ENCODE measurements at regions not wholly inside any gene's neighbourhood (a gene's known extent, or its start where the extent isn't known, plus 50 kb on each side); places are given as distances from the start of the nearest gene placed in this dataset.
"Not testable (repeated sequence)": the region's sequence is repeated elsewhere in the genome, so short reads cannot be mapped to it uniquely, and the experiment has no call there.

DNA sequence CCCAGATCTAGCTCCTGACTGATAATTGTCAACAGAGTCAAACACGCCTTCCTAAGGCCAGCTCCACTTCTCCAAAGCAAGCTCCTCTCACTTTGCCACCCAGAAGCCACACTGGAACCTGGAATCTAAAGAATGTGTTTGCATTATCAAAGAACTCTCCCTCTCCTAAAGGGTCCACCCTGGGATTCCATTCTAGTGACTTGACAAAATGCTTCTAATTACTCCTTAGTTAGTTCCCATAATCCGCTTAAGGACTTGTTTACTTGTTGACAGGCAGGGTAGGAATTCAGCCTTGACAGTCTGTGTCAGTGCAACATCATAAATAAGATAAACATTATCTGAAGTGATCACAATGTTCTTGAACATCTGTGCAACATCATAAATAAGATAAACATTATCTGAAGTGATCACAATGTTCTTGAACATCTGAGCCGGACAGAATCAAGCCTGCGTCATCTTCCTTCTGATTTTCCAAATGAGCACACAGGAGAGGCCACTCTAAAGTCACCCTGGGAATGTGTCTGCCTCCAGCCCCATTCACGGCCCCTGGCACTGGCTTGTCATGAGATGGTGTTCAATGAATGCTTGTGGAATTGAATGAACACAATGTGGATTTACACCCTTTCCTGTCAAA lies 512.1 kb downstream of the IRS2 start:
- DNase-seq (ENCODE audit: low read depth), result no peak

DNA sequence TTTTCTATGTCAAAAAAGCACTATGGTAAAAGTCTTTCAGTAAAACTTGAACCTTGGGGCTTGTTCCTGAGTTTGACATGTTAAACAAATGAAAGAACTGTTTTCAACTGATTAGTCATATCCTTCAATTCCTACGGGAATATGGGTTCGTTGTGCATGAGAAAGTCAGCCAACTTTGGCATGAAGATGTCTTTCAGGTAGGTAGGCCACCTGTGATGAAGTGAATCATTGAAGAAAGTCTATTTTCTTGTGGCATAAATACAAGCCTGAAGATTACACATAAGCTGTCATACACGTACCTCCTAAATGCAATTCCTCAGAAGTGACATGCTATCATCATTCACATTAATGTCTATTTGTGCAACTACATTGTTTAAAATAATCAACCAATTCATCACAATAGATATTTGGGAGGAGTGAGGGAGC lies 513.0 kb downstream of the IRS2 start:
- no peak for DNase-seq (ENCODE audit: low read depth)

DNA sequence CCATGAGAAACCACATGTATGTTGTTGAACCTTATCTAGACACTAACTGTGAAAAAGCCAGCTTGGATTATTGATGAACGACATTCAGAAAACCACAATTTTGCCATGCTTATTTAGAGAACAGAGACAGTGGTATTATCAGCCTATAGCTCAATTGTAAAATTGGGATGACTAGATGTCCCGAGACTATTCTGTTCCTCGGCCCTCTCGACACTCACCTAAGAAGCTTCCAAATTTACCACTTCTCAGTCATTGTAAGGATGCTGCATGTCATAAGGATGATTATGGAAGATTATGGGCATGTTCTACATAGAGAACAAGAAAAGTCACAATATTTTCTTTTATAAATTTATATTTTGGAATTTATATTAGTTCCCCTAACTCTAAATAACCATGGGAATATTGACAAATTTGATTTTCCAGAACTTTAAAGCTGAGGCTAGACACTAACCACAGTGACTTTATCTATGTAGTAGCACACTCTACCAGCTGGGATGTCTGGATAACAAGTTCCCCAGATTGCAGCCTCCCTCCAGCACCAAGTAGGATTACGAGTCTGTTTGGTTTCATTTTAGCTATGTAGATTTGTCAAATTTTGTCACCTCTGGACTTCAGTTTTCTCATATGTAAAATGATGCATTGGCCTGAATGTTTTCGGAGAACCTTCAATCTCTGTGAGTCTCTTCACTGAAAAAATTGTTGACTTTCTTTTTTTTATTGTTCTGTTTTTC lies 513.6 kb downstream of the IRS2 start:
- DNase-seq (ENCODE audit: low read depth), result no peak

DNA sequence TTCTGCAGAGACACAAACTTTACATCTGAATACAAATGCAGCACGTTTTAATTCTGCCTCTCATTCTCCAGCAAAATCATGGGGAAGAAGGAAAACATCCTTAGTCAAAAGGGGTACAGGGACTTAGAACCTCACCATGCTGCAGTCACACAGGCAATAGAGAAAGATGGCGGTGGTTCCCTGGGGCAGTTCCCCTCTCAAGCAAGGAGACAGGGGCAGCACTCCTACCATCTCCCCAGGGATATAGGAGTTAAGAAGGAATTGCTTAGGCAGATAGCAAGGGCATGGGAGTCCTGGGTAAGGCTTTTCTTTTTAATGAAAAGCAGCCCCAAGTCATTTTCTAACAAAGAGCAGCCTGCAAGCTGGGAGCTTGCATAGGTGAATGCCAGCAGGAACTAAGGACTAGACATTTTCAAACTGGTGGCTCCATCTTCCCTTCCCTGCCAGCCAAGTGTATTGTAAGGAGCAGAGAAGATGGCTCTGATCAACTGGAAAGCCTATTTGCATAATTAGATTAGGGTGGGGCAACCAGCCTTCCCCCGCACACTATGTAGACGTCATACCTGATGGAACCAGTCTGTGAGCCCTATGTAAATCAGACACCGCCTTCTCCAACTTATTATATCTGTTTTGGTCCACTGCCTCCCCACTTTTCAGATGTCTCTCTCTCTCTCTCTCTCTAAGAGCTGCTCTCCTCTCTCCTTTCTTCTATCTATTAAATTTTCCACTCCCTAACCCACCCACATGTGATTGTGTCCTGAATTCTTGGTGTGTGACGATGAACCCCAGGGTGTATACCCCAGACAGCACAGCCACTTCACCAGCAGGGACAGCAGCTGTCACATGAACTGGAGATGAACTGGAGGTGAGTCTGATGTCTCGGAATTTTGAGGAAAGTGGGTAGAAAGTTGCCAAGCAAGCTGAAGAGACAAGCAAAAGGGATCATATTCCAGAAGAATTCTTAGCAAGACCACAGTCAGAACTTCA lies 514.5 kb downstream of the IRS2 start:
- DNase-seq (ENCODE audit: low read depth), result no peak

DNA sequence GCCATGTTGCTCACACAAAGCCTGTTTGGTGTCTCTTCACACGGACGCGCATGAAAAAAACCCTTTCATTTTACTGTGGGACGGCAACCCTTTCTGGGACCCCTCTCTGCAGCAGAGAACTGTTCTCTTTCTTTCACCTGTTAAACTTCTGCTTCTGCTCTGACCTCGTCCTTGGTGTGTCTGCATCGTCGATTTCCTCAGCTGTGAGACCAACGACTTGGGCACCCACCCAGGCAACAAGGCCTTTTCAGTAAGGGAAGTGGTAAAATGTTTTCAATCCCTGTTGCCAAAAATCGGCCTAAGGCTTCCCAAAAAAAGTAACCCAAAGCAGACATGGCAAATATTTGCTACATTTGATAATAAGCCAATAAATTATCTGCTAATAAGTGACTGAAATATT lies 515.3 kb downstream of the IRS2 start:
- DNase-seq (ENCODE audit: low read depth), result no peak

DNA sequence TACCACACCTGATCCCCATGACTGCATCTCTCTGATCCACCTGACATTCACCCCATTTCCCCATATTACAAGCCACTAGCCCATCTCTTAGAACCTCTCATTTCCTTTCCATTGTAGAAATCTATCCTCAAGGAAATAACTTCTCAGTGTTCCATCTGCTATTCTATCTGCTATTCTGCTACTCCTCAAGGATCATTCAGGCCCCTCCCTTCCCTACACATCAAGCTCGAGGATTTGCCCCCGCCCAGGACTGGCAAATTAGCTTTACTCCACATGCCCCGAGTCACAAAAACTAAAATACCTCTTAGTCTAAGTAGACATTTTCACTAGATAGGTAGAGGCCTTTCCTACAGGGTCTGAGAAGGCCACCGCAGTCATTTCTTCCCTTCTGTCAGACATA lies 517.0 kb downstream of the IRS2 start:
- not testable (repeated sequence) for DNase-seq (ENCODE audit: low read depth)

DNA sequence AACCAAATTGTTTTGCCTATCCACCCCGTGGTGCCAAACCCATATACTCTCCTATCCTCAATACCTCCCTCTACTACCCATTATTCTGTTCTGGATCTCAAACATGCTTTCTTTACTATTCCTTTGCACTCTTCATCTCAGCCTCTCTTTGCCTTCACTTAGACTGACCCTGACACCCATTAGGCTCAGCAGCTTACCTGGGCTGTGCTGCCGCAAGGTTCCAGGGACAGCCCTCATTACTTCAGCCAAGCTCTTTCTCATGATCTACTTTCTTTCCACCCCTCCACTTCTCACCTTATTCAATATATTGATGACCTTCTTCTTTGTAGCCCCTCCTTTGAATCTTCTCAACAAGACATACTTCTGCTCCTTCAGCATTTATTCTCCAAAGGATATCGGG lies 517.9 kb downstream of the IRS2 start:
- not testable (repeated sequence) for DNase-seq (ENCODE audit: low read depth)

DNA sequence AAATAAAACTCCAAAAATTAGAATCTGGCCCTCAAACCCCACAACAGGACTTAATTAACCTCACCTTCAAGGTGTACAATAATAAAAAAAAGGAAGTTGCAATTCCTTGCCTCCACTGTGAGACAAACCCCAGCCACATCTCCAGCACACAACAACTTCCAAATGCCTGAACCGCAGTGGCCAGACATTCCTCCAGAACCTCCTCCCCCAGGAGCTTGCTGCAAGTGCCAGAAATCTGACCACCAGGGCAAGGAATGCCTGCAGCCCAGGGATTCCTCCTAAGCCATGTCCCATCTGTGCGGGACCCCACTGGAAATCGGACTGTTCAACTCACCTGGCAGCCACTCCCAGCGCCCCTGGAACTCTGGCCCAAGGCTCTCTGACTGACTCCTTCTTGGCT lies 519.0 kb downstream of the IRS2 start:
- not testable (repeated sequence) for DNase-seq (ENCODE audit: low read depth)

DNA sequence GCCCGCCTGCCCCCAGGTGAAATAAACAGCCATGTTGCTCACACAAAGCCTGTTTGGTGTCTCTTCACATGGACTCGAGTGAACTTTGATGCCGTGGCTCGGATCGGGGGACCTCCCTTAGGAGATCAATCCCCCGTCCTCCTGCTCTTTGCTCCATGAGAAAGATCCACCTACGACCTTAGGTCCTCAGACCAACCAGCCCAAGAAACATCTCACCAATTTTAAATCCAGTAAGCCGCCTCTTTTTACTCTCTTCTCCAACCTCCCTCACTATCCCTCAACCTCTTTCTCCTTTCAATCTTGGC lies 521.0 kb downstream of the IRS2 start:
- DNase-seq (ENCODE audit: low read depth), result not testable (repeated sequence)

DNA sequence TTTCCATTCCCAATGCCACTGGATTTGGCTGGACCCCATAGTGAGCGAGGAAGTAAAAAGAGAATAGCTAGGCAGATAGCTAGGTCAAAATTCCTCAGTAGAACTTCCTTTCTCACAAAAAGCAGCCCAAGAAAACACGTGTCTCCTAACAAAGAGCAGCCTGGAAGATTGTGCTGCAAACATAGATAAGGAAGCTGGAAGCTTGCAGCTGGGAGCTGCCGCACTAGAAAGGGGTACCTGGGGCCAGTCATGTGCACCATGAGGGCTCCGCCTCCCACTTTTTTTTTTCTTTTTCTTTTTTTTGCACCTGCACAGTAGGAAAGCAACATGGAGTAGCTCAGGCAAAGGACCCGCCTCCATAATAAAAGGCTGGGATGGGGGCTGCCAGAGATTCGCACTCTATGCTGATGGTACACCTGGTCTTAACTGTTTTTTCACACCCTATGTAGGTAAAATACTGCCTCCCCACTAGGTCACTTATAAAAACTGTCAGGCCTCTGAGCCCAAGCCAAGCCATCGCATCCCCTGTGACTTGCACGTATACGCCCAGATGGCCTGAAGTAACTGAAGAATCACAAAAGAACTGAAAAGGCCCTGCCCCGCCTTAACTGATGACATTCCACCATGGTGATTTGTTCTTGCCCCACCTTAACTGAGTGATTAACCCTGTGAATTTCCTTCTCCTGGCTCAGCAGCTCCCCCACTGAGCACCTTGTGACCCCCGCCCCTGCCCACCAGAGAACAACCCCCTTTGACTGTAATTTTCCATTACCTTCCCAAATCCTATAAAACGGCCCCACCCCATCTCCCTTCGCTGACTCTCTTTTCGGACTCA lies 521.6 kb downstream of the IRS2 start:
- not testable (repeated sequence) for DNase-seq (ENCODE audit: low read depth)

DNA sequence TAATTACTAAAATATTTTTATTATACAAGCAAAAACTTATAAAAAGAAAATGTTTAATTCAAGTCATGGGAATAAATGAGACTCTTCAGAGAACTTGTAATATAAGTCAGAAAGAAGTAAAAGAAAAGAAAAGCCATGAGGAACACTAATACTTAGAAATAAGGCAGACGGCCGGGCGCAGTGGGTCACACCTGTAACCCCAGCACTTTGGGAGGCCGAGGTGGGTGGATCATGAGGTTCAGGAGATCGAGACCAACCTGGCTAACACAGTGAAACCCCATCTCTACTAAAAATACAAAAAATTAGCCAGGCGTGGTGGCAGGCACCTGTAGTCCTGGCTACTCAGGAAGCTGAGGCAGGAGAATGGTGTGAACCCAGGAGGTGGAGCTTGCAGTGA lies 528.6 kb downstream of the IRS2 start:
- DNase-seq (ENCODE audit: low read depth), result not testable (repeated sequence)
